WTC11 (cell line): ENCODE measurements at regions not wholly inside any gene's neighbourhood (a gene's known extent, or its start where the extent isn't known, plus 50 kb on each side); places are given as distances from the start of the nearest gene placed in this dataset.

Source experiments
- ATAC-seq: fragments of 200-7000 bp; cut with Tn5 transposase; 2 replicates; pipeline ENCODE4 v1.10.0; 2021; ENCODE audit warnings: mild to moderate bottlenecking, moderate library complexity
- CTCF ChIA-PET: fragments of 300-600 bp; sonication (Branson Sonifier 250); formaldehyde crosslinking; loops from one replicate; lab custom pipeline; 2021; ENCODE audit warnings: antibody characterized with exemption; lab: Charles Lee
- POLR2A ChIA-PET: fragments of 350-600 bp; sonication (Branson Sonifier 250); formaldehyde crosslinking; loops from one replicate; lab custom pipeline; 2021; ENCODE audit warnings: antibody characterized with exemption; lab: Charles Lee
- DNase-seq: peaks from one replicate; pipeline ENCODE4 v3.0.0; 2021; ENCODE audit warnings: low spot score
- H3K27ac Mint-ChIP-seq: 2 replicates; pipeline ENCODE4 v1.8.0; 2021; ENCODE audit warnings: mixed read lengths
- H3K27me3 Mint-ChIP-seq: 2 replicates; pipeline ENCODE4 v1.8.0; 2021; ENCODE audit warnings: low read depth, mild to moderate bottlenecking, moderate library complexity, mixed read lengths
- H3K36me3 Mint-ChIP-seq: 2 replicates; pipeline ENCODE4 v1.8.0; 2021; ENCODE audit warnings: mixed read lengths
- H3K4me1 Mint-ChIP-seq: 2 replicates; pipeline ENCODE4 v1.8.0; 2022; ENCODE audit warnings: mixed read lengths
- H3K4me3 Mint-ChIP-seq: 2 replicates; pipeline ENCODE4 v1.8.0; 2021; ENCODE audit warnings: mild to moderate bottlenecking, moderate library complexity, mixed read lengths
- H3K9me3 Mint-ChIP-seq: 2 replicates; pipeline ENCODE4 v1.8.0; 2021; ENCODE audit warnings: mixed read lengths
- FOXJ3 ChIP-seq: sonication (generic); formaldehyde crosslinking; IDR thresholded peaks from 2 replicates; pipeline ENCODE4 v1.9.0; 2021; ENCODE audit warnings: missing genetic modification reagents, mild to moderate bottlenecking, borderline replicate concordance
- FOXK1 ChIP-seq: sonication (generic); formaldehyde crosslinking; IDR thresholded peaks from 2 replicates; pipeline ENCODE4 v1.8.0; 2022; ENCODE audit warnings: mild to moderate bottlenecking, moderate library complexity, missing genetic modification reagents
- GRHL2 ChIP-seq: fragments of 250-450 bp; sonication (Bioruptor Pico); IDR thresholded peaks from 2 replicates; pipeline ENCODE4 v1.8.0; 2022; ENCODE audit warnings: mild to moderate bottlenecking, moderate library complexity; ENCODE audit not compliant: insufficient replicate concordance, severe bottlenecking
- MYBL2 ChIP-seq: sonication (generic); formaldehyde crosslinking; IDR thresholded peaks from 2 replicates; pipeline ENCODE4 v1.8.1; 2023; ENCODE audit warnings: mild to moderate bottlenecking, moderate library complexity, missing genetic modification reagents
- NFATC4 ChIP-seq: fragments of 250-450 bp; sonication (Bioruptor Pico); IDR thresholded peaks from 2 replicates; pipeline ENCODE4 v1.9.0; 2021; ENCODE audit warnings: mild to moderate bottlenecking
- USF1 ChIP-seq: sonication (generic); formaldehyde crosslinking; IDR thresholded peaks from 2 replicates; pipeline ENCODE4 v1.8.0; 2022; ENCODE audit warnings: mild to moderate bottlenecking, missing genetic modification reagents
- ZBTB43 ChIP-seq: sonication (generic); formaldehyde crosslinking; IDR thresholded peaks from 2 replicates; pipeline ENCODE4 v1.8.1; 2023; ENCODE audit warnings: mild to moderate bottlenecking, missing genetic modification reagents
- ZNF219 ChIP-seq: sonication (generic); formaldehyde crosslinking; IDR thresholded peaks from 2 replicates; pipeline ENCODE4 v1.8.0; 2023; ENCODE audit warnings: missing genetic modification reagents, mild to moderate bottlenecking, borderline replicate concordance
- ZNF317 ChIP-seq: sonication (generic); formaldehyde crosslinking; IDR thresholded peaks from 2 replicates; pipeline ENCODE4 v1.8.1; 2023; ENCODE audit warnings: low read depth, mild to moderate bottlenecking, moderate library complexity, missing genetic modification reagents, borderline replicate concordance
- TF ChIP-seq, protein P1 (sequence below): sonication (generic); formaldehyde crosslinking; IDR thresholded peaks from 2 replicates; pipeline ENCODE4 v1.8.0; 2022; ENCODE audit warnings: mild to moderate bottlenecking, missing genetic modification reagents
- TF ChIP-seq, protein P2 (sequence below): fragments of 250-450 bp; sonication (Bioruptor Pico); conservative IDR thresholded peaks from 2 replicates; pipeline ENCODE4 v1.9.0; 2021; ENCODE audit warnings: mild to moderate bottlenecking

DNA sequence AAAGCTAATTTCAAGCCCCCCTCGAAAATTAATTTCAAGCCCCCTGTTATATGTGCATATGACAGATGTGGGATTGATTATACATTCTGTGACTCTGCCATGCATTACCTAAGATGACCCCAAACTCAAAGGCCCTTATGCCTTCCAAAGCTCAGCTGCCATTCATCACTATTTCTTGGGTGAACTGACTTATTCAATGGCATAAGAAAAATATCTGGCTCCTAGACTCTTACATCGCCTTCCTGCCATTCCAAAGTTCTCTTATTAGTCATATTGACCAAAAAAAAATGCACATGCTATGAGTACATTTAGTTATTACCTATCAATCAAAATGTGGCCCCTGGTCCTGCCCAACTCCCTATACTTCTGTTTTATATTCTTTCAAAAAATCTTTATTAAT lies 291.8 kb upstream of the CHAC2 start (continued):
- no peak for TF ChIP-seq ZBTB43 (CRISPR knock-in tag)
- TF ChIP-seq FOXK1 (CRISPR knock-in tag): no peak
- TF ChIP-seq MYBL2: no peak
- no peak for TF ChIP-seq FOXJ3 (CRISPR knock-in tag)

GRCh38 chr2:53475321-53475720 lies 292.3 kb upstream of the CHAC2 start:
- no peak overlapping the region for H3K27ac Mint-ChIP-seq
- no peak for ATAC-seq

DNA sequence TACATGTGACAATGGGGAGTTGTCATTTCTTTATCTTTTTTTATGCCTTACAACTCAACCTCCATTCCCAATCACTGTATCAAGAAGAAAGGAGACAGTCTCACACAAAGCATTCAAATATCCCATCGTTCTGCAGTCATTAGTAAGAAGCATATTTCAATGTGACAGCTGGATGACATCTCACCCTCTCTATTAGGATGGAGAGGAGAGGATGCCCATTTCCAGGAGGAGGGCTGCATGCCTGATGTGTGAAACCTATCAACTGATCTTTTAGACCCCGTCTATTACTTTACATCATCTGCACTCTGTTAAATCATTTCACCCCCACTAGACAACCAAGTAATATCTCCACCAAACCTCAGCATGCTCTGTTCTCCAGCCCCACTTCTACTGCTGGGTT lies 292.7 kb upstream of the CHAC2 start:
- POLR2A ChIA-PET: no interaction called here
- Mint-ChIP-seq H3K4me1 (peaks cover 5% of the 10 kb centered on the region; the same call in 1 of the 2 replicates), H3K36me3 (no peaks in the 10 kb centered on the region), H3K9me3 (peaks cover 3% of the 10 kb centered on the region; the same call in 1 of the 2 replicates), H3K27me3 (no peaks in the 10 kb centered on the region), H3K4me3 (no peak overlapping the region), H3K27ac (no peak overlapping the region)
- ATAC-seq (no peak), DNase-seq (no peak)
- TF ChIP-seq, protein P1, sequence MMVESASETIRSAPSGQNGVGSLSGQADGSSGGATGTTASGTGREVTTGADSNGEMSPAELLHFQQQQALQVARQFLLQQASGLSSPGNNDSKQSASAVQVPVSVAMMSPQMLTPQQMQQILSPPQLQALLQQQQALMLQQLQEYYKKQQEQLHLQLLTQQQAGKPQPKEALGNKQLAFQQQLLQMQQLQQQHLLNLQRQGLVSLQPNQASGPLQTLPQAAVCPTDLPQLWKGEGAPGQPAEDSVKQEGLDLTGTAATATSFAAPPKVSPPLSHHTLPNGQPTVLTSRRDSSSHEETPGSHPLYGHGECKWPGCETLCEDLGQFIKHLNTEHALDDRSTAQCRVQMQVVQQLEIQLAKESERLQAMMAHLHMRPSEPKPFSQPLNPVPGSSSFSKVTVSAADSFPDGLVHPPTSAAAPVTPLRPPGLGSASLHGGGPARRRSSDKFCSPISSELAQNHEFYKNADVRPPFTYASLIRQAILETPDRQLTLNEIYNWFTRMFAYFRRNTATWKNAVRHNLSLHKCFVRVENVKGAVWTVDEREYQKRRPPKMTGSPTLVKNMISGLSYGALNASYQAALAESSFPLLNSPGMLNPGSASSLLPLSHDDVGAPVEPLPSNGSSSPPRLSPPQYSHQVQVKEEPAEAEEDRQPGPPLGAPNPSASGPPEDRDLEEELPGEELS (CRISPR knock-in tag): no peak
- no peak for TF ChIP-seq ZNF317 (CRISPR knock-in tag)
- CTCF ChIA-PET: no interaction called here

More at GRCh38 chr2:53475321-53475720, 292.3 kb upstream of the CHAC2 start:
- H3K36me3 Mint-ChIP-seq: no peaks in the 10 kb centered on the region
- no peak for DNase-seq
- POLR2A ChIA-PET: no interaction called here
- H3K27me3 Mint-ChIP-seq: no peaks in the 10 kb centered on the region
- TF ChIP-seq ZNF219 (CRISPR knock-in tag): no peak
- TF ChIP-seq, protein P2, sequence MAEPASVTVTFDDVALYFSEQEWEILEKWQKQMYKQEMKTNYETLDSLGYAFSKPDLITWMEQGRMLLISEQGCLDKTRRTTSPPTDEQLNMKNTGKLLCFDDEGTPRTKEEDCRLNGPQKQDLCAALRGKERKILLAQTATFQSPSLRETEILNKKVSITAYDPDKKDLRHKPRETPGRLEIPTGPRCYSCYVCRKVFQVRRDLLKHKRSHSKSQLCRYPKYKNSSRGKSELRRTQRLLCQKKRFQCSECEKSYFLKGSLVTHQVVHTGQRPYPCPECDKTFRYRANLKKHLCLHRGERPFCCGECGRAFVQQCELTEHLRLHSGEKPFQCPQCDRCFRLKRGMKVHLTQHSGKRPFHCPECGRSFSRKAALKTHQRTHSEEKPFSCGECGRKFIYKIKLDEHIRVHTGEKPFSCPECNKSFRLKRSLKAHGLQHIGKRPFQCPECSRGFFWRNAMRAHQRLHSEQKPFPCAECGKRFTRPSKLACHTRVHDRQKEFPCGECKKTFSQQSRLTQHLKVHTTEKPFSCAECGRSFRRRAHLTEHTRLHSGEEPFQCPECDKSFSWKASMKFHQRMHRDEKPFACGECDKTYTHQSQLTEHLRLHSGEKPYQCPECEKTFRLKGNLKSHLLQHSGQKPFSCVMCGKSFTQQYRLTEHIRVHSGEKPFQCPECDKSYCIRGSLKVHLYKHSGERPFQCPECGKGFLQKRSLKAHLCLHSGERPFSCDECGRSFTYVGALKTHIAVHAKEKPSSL (CRISPR knock-in tag): no peak
- no peak for TF ChIP-seq GRHL2 (CRISPR knock-in tag)
- TF ChIP-seq, protein P1 (CRISPR knock-in tag): no peak
- H3K4me3 Mint-ChIP-seq: no peak overlapping the region
- H3K9me3 Mint-ChIP-seq: peaks cover 3% of the 10 kb centered on the region; the same call in 1 of the 2 replicates
- CTCF ChIA-PET: no interaction called here
- peaks cover 5% of the 10 kb centered on the region; the same call in 1 of the 2 replicates for H3K4me1 Mint-ChIP-seq

GRCh38 chr2:53473775-53474311 lies 293.8 kb upstream of the CHAC2 start:
- H3K9me3 Mint-ChIP-seq: peaks cover 8% of the 10 kb centered on the region; the same call in 1 of the 2 replicates
- DNase-seq: no peak
- no peak for ATAC-seq
- POLR2A ChIA-PET: no interaction called here
- H3K4me3 Mint-ChIP-seq: no peak overlapping the region
- TF ChIP-seq USF1 (CRISPR knock-in tag) (no peak), MYBL2 (no peak), NFATC4 (CRISPR knock-in tag) (no peak), GRHL2 (CRISPR knock-in tag) (no peak)
- TF ChIP-seq, all 79 proteins: peak for 0
- CTCF ChIA-PET: interaction anchor here (0.7 to 1.3 kb wide), 5 partner anchors 12 to 455 kb away, joined by 3 to 4 read pairs (median 4); no protein-coding TSS in a partner anchor
- Mint-ChIP-seq H3K36me3 (no peaks in the 10 kb centered on the region), H3K27me3 (no peaks in the 10 kb centered on the region), H3K27ac (no peak overlapping the region), H3K4me1 (peaks cover 5% of the 10 kb centered on the region; the same call in 1 of the 2 replicates)
